ENCODE measurements at regions not wholly inside any gene's neighbourhood (a gene's known extent, or its start where the extent isn't known, plus 50 kb on each side); places are given as distances from the start of the nearest gene placed in this dataset.
"Not testable (repeated sequence)": the region's sequence is repeated elsewhere in the genome, so short reads cannot be mapped to it uniquely, and the experiment has no call there.

DNA sequence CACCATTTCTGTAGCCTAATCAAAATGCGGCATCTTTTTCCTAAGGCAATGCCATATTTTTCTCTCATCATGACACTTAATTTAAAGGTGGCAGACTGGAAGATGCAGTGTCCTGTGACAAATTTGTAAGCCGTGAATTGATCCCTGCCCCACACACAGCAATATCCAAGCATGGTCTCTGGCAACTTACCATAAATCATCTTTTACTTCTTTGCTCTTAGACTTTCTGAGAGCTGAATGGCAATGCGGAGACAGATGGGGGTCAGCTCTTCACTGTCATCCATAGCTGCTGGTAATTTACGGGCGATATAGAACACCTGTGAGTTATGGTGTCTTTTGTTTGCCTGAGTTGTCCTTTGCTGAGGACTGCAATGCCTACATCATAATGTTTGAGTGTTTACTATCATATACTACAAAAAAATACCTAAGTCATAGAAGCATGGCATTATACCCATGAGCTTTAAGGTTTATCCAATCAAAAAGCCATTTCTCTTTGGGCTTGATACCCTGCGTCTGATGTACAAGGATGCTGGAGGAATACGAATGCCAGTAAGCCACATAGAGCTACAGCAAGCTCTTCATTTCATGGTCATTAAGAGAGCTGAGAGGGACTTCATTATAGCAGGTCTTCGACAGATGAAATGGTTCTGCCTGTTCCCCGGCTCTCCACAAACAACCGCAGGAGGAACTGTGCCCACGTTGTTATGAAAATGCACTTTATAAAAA is 148.1 kb downstream of the TRIML1 start:
- no peak for DNase-seq

DNA sequence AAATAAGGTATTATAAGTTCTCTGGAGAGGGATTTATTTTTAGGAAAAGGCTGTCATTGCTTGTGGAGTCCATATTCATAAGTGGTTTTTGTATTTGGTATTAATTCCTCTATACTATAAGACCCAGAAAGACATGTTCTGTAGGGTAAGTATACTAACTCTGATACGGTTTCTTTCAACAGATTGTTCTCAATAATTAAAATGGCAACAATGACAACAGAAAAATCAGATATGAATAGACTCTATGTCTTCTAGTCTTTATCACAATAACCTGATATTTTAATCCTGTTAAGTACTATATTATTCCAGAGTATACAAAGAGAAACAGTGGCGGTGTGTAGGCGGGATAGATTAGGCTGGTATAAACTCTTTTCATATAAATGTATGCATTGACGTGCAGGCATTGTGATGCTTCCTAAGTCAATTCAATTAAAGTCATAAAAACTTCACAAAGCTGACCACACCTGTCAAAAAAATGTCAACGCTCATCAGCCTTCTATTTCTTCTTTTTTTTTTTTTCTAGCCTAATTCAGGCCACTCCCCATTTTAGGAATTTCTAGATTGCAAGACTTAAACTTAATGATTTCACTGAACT is 150.4 kb downstream of the TRIML1 start:
- DNase-seq = no peak

DNA sequence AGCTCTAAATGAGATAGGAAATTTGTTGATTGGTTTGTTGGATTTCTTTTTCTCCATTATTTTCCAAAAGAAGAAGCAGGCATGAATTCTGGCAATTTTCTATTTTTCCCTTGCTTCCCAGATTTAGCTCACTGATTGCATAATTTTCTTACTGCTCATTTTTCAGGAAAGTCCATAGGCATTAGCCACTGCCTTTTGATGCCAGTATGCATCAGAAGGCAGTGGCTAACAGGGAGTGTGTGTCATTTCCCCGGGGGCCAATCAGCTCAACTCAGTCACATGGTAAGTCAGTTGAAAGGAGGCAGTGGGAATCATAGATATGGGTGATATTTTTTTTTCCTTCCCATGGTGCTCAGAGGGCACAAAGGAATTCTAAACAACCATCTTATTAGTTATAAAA is 156.7 kb downstream of the TRIML1 start:
- DNase-seq = no peak

DNA sequence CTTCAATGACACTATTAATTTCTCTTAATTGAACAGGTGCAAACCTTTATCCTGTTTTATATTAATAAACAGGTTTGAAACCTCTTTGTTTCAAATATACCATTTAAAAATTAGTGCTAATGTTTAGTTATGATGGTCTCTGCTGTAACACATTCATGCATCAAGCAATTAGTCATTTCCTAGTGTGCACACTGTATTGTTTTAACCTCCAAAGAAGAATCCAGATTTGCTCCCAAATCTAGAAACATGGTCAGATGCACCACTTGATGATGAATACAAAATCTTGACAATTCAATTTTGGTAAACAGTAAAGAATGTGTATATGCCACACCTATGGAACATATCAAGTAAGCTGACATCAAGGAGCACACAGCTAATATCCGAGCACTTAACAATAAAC is 157.1 kb downstream of the TRIML1 start:
- no peak for DNase-seq

DNA sequence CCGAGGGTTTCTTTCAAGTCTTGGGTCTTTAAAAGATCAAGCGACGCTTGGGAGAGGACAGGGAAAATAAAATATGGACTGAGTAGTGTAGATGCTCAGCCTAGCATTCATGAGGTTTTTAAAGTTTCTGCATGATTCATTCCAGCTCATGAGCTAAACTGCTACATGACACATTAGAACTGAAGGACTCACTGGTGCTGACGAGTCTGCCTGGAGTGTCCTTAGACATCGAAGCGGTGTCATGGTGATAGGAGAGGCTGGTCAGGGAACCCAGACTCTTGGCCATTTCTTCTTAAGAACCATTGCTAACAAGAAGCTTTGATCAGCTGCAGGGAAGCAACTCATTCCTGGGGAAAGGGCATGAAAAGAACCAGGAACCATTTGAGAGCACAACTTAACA is 158.6 kb downstream of the TRIML1 start:
- DNase-seq = no peak

DNA sequence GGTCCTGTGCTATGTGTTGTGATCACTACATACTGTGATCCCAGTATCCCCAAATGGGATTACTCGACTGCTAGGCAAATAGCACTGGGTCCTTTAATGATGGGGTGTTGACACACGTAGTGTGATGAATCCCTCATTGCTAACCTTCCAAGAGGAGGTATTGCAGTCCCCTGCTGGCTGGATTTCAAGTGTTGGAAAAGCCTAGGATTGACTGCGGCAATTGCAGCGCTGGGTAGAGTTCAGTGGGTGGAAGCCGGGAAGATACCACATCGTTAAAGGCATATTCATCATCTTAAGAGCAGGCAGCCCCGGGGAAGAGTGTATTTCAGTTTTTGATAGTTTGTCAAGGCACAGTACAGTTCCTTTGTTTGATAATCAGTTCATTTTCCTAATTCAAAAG is 159.9 kb downstream of the TRIML1 start:
- no peak for DNase-seq

DNA sequence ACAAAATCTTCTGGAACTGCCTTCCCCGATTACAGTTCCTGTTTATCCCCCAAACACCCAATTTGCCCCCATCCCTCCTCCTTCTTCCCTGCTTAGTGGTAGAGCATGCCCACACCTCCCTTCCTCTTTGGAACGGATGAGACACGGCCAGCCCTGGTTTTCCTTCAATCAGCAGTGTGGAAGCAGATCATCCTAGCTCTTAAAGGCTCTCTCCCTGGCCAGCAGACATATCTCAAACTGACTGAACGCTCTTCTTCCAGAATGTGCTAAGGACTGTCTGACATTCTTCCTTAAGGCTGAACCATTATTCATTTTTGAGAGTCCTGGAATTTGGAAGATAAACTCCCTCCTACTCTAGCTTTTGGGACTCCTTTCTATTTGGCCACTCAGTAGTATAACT is 161.1 kb downstream of the TRIML1 start:
- no peak for DNase-seq

DNA sequence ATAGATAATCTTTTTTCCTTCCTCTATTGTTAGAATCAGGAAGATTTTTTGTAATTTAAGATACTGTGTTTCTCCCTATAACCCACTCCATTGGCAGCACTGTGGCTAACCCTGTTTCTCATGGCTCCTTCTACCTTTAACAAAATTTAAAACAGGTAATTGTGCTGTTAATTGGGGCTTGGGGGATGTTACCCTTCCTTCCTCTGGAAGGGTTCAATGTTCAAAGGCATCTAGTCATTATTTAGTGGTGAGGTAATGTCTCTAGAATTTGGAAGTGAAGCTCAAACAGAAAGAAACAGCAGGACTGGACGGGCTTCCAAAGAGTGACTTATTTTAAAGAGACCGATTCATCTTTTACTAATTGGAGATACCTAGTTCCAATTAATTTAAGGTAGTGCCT is 166.4 kb downstream of the TRIML1 start:
- no peak for DNase-seq

DNA sequence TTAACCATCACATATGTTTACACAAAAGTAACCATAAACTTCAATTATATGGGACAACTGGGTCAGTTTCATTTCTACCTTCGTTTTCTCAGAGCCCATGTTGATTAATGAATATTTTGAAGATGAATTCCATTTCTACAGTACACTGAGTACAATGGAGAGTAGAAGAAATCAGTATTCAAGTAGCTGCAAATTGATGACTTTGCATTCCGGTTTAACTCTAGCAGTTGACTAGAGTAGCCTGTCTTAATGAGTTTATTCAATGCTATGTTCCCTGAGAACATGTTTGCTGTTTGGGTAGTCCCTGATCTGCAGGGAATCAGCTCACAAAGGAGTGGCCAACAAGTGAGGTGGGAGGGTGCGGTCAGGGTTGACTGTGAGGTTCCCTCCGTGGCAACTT is 168.3 kb downstream of the TRIML1 start:
- no peak for DNase-seq

DNA sequence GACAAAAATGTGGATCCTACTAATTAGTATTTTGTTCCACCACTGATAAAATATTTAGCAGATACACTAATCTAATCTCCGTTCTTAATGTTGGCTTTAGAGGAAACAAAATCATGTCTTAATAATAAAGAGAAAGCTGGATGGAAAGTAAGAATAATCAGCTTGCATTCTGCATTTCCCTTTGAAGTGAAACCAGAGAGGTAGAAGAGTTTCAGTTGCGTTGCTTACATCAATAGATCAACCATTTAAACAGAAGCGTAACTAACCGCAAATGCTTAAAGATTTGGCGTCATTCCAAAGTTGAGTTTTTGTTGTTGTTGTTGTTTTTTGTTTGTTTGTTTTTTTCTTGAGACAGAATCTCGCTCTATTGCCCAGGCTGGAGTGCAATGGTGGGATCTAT is 168.9 kb downstream of the TRIML1 start:
- DNase-seq = no peak

DNA sequence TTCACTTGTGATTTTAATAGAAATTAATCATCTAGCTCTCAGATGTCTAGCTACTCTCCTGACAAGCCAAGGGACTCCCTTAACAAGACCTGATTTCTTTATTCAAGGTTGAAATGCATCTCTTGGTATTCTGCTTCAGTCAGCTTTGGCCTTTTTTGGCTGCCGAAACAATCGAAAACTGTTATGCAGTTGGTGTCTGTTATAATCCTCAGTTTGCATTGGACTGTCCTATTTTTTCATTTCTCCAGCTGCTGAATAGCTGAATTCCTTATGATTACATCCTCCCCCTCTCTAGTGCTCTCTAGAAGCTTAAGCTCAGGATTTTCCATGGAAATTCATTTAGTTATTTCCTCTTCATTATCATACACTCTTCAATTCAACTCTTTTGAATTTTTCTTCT is 177.2 kb downstream of the TRIML1 start:
- no peak for DNase-seq

DNA sequence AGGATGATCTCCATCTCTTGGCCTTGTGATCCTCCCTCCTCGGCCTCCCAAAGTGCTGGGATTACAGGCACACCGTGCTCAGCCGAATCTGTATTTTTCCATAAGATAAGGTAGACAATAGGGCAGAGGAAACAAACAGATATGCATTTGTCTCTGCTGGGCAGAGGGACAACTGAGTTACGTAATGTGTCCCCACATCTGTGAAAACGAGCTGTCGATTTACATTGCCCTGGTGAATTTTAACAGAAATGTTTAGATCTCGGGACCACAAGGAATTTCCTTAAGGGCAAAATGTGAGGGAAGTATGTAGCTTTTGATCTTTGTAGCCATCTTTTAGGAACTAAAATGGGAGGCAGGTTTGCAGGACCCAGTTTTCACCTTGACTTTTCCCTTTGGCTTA is 189.7 kb downstream of the TRIML1 start:
- no peak for DNase-seq

DNA sequence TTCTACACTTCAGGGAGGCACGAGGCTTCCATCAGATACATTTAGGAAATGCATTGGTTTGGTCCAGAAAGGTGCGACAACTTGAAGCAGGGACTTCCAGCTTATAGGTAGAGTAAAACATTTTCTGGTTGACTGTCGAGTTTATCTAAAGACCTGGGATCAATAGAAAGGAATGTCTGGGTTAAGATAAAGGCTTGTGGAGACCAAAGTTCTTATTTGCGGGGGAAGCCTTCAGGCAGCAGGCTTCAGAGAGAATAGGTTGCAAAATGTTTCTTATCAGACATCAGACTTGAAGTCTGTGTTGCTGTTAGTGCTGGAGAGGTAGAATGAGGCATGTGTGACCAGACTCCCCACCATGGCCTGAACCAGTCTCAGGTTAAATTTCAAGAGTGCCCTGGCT is 190.3 kb downstream of the TRIML1 start:
- DNase-seq = no peak

DNA sequence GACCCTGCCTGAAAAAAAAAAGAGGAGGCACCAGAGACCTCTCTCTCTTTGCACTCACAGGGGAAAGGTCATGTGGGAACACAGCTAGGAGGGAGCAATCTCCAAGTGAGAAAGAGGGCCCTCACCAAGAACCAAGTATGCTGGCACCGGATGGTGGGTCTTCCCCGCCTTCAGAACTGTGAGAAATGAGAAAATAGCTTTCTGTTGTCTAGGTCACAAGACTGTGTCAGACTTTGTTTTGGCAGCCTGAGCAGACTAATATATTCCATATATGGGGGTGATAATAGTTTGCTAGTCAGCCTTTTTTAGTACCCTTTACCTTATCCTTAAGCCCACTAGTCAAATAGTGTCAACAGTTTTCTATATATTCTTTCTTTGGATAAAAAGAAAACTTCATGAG is 193.0 kb downstream of the TRIML1 start:
- no peak for DNase-seq

DNA sequence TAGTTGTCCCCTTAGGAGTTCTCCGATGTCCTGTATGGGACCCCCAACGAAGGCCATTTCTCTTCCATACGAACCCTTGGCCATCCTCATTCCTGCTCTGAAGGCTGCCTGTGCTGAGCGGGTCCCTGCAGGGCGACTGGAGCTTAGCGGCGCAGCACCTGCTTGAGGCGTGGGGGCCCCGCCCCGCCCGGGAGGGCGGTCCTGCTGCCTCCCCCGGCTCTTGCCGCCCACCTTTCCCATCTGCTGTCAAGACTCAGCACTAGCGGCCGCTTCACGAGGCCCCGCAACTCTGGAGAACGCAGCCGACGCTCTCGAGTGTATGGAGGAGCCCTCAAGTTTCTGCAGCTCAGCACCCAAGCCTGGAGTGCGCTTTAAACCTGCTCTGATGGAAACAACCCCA is 197.7 kb downstream of the TRIML1 start:
- DNase-seq = no peak

DNA sequence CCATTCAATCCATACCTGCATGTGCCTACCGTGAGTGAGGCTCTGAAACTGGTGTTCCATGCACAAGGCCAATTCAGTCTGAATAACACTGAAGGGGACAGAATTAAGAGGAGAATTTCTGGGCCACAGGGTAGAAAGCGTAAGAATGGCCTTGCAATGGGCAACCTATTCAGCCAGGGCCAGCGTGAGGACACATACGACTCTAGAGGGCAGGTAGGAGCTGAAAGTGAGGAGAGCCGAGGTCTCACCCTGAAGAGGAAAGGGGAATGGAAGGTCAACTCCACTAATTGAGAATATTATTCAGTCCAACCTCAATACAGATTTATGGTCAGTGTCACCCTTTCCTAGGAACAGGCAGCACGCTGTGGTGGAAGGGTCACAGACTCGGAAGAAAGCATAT is 202.2 kb downstream of the TRIML1 start:
- no peak for DNase-seq

DNA sequence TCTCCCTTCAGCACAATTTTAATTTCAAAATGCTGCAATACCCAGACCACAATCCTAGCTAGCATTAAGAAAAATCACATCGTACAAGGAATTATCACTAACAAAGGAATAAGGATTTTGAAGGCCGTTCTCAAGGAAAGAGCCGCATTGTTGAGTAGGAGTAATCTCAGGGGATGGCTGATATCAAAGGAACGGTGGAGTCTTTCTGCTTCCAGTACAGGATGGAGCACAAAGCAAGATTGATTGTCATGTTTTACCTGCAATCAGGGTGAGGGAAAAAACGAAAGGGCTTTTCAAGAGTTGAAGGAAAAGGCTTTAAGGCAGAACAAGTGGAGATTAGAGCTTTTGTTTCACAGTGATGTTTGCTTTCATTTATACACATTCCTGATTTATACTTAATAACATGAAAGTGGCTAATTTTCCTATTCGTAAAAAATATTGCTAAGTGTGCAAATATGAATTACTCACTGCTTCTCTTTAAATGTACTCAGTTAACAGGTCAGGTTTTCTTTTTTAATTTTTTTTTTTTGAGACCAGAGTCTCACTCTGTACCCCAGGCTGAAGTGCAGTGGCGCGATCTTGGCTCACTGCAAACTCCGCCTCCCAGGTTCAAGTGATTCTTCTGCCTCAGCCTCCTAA is 207.0 kb downstream of the TRIML1 start:
- peak in 1 of 2 donors; percentile 2 for DNase-seq

DNA sequence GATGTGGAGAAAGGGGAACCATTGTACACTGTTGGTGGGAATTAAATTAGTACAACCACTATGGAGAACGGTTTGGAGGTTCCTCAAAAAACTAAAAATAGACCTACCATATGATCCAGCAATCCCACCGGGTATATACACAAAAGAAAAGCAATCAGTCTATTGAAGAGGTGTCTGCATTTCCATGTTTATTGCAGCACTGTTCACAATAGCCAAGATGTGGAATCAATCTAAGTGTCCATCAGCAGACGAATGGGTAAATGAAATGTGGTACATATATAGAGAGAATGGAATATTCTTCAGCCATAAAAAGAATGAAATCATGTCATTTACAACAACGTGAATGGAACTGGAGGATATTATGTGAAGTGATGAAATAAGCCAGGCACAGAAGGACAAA is 208.1 kb downstream of the TRIML1 start:
- DNase-seq = no peak

DNA sequence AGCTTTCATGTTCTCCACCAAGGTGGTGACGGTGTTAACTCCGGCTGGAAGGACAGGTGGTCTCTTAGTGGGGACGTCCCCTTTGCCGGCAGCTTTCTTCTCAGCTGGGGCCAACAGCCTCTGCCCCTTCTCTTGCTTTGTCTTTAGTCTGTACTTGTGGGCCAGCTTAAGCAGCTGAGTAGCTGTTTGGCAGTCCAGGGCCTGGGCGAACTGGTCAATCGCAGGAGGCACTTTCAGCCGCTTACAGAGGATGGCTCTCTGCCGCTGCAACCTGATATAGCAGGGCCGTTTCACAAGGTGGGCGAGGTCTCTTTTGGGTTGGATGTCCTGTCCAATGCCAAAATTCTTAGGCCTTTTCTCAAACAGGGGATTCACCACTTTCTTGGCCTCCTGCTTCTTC is 210.3 kb downstream of the TRIML1 start:
- not testable (repeated sequence) for DNase-seq

DNA sequence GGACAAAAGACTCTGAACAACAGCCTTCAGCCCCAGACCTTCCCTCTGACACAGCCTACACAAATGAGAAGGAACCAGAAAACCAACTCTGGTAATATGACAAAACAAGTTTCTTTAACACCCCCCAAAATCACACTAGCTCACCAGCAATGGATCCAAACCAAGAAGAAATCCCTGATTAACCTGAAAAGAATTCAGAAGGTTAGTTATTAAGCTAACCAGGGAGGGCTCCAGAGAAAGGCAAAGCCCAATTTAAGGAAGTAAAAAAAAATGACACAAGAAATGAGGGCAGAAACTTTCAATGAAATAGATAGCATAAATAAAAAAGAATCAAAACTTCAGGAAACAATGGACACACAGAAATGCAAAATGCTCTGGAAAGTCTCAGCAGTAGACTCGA is 224.0 kb downstream of the TRIML1 start:
- DNase-seq = no peak

DNA sequence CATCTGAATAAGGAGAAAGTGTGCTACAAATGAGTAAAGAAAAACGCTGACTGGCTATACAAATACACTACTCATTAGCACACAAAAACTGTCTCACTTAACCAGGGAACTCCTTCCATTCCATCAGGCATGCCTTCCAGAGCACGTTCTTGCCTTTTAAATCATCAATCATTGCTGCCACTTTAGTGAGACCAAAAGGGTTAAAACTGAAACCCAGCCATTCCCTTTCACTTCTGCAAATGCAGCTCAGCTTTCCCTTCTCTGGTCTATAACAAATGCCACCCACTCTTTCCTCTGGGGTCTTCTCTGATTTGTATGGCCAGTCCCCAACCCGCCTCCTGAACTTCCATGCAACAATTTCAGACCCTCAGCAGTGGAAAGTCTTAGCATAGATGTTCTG is 231.5 kb downstream of the TRIML1 start:
- no peak for DNase-seq

DNA sequence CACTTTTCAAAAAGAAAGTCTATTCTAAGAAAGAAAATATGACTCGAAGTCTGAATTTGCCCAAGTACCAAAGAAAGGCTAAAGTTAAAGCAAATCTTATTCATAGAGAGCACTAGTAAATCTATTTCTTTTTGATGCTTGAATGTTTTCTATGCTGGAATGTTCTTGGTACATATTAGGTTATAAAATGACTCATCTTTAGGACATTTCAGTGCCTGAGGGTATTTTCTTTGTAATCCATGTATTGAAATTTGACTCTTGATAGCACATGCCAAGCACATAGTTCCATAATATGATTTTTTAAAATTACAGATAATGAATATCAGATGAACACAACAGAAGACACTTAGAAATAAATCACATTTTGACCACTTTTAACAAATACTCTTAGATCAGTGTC is 232.8 kb downstream of the TRIML1 start:
- DNase-seq = no peak

DNA sequence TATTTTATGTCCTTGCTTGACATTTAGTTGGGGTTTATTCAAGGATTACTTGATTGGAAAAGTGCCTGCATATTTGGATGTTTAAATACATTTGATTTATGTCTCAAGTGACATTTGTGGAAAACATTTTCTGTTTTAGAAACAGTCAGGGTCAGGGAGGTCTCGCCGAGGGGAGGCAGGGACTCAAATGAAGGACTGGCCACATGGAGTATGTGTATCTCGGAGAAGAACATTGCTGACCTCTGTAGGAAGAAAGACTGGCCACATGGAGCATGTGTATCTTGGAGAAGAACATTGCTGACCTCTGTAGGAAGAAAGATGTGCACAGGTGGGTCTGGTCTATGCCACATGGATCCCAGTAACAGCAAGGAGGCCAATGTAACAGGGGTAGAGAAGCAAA is 233.6 kb downstream of the TRIML1 start:
- DNase-seq = no peak

DNA sequence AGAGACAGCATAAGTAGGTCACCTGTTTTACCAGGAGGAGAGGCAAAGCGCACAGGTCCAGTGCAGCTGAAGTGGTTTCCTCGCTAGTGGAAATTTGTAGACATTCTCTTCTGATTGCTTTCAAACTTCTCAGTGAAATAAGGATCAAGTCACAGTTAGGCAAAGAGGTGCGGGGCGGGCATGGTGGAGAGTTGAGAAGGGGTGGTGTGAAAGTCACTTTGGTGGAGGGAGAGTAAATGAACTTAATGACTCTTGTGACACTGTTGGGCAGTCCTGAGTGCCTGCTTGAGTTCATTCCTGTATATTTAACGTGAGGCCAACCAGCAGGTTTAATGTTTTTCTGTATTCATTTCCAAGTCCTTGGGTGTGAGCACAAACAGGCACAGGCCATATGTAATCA is 235.6 kb downstream of the TRIML1 start:
- peak; percentile 23 to 28 for DNase-seq

Data from right lung (tissue), 2 donors.